ENCODE measurements at regions not wholly inside any gene's neighbourhood (a gene's known extent, or its start where the extent isn't known, plus 50 kb on each side); places are given as distances from the start of the nearest gene placed in this dataset.

GRCh38 chr10:105434970-105435369, 793.9 kb downstream of the SORCS3 start:
- no peak for TF ChIP-seq POLR2AphosphoS5 (IDR thresholded peaks at IDR 0.05; ENCODE audit: low read depth, low read length)
- TF ChIP-seq POLR2A (IDR thresholded peaks at IDR 0.05; ENCODE audit: low read depth, low read length): no peak
- TF ChIP-seq TAF1 (IDR thresholded peaks at IDR 0.05; ENCODE audit: borderline replicate concordance, low read depth, low read length): no peak

Measured in GM12892 (cell line).